ENCODE measurements at regions not wholly inside any gene's neighbourhood (a gene's known extent, or its start where the extent isn't known, plus 50 kb on each side); places are given as distances from the start of the nearest gene placed in this dataset.

GRCh38 chr2:42888321-42889245 lies 96.2 kb upstream of the HAAO start:
- DNase-seq = no peak

DNA sequence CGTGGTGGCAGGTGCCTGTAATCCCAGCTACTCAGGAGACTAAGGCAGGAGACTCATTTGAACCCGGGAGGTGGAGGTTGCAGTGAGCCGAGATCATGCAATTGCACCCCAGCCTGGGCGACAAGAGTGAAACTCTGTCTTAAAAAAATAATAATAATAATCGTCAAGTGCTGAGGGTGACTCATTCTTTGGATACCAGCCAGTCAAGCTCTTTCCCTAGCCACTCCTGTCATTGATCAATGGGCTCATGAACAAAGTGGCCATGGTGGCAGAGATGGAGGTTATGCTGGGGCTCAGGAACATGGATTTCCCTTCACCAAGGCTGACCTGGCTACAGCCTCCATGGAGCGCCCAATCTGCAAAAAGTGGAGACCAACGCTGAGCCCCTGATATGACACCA lies 94.5 kb upstream of the HAAO start:
- DNase-seq = no peak

- DNase-seq = no peak
These were observed 90.4 kb upstream of the HAAO start for GRCh38 chr2:42882756-42883155.

DNA sequence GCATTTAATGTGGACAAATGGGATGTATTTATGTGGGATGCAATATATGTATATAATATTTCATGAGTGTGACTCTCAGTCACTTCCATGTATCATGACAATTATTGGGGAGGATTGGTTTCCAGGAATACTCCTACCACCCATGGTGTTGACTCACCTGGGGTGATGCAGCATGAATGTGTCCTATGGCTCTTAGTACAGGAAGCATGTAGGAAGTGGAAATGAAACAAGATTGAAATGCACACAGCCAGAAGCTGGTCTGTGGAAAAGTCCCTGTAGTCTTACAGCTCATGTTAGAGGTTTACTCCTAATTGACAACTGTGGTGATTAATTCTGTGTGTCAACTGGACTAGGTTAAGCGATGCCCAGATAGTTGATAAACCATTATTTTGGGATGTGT lies 89.3 kb upstream of the HAAO start:
- DNase-seq = no peak

DNA sequence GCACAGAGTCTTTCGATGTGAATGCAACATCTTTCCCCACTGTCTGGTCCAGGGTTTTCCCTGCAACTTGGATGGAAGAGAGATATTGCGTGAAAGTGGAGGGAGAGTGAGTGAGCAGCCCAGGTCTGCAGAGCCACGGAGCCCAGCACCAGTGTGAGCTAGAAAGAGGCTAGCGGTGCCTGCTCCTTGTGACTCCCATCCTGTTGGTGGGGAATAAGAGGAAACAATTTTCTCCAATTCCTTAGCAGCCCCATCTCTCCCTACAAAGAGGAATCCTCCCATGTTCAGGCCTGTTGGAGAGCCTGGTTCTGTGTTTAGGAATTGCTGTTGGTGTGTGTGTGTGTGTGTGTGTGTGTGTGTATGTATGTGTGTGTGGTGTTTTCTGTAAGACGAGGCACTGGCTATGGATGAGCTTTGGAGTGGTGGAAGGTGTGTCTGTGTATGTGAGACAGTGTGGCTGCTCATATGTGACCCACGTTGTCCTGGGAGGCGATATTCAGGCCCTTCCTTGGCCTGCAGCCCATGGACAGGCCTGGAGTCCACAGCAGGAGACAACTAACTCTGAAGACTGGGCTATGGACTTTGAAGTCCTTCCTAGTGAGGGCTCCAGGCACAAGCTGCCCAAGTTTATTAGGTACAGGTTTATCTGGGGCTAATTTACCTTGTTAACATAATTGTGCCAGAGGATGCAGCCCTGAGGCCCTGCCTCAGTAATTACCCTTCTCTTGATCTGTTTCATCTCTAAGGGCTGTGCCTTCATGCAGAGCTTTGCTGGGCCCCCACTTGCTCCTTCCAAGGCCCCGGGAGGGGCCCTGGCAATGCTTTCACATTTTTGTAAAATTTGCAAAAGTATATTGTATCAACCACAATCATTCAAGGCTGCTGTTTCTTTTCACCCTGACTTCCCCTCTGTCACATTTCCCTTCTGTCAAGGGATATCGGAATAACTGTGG lies 88.6 kb upstream of the HAAO start:
- no peak for DNase-seq

DNA sequence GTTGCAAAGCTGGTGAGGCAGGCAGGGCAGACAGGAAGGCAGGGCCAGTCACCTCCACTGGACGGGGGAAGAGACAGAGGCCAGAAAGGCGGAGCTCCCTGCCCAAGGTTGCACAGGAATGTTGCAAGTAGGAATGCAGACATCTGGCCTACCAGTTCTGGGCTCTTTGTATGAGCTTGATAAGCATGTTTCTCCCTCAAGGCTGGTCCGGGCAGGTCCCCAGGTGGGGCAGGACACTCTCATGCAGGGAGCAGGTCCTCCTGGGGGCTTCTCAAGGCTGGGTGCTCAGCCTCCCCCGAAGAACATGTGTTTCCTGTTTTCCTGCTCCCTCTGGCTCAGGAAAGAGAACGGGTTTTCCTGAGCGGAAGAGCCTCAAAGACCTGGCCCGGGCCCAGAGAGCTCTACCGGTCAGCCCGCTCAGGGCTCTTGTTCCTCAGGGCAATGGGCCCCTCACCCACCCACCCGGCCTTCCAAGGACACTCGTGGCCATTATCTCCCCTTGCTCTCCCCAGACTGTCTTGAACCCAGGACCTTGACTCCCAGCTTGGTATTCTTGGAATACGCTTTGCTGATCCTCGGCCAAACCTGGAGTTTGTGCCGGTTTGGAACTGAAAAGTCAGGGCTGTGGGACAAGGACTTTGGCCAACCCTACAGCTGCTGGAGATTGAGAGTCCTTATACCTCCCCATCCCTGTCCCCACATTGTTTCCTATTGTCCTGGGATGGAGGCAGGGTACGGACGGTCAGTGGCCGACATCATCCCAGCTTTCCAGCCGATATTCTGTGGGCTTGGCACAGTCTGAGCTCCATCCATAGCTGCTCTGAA lies 87.7 kb upstream of the HAAO start:
- no peak for DNase-seq

GRCh38 chr2:42879121-42879705 lies 86.8 kb upstream of the HAAO start:
- DNase-seq = no peak

GRCh38 chr2:42878581-42878980 lies 86.2 kb upstream of the HAAO start:
- DNase-seq = peak; percentile 30

GRCh38 chr2:42877936-42878335 lies 85.6 kb upstream of the HAAO start:
- no peak for DNase-seq

- no peak for DNase-seq
These were observed 85.1 kb upstream of the HAAO start for GRCh38 chr2:42877511-42877910.

GRCh38 chr2:42876326-42876751 lies 84.0 kb upstream of the HAAO start:
- no peak for DNase-seq

DNA sequence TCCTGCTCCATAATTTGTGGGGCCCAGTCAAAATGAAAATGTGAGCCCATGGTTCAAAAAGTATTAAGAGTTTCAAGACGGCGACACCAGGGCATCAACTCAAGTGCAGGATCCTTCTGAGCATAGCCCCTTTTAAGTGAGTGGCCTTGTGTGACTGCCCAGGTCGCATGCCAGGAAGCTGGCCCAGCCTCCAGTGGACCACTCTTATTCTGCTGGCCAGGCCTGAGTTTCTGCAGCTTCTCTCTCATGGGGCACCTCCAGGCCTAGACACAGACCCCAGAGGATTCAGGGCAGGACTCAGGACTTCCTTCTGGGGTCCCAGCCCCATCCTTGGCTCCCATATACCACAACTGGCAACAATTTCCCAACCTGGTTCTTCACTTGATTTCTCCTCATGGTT lies 83.5 kb upstream of the HAAO start:
- DNase-seq = no peak

GRCh38 chr2:42874949-42875801 lies 82.8 kb upstream of the HAAO start:
- no peak for DNase-seq

DNA sequence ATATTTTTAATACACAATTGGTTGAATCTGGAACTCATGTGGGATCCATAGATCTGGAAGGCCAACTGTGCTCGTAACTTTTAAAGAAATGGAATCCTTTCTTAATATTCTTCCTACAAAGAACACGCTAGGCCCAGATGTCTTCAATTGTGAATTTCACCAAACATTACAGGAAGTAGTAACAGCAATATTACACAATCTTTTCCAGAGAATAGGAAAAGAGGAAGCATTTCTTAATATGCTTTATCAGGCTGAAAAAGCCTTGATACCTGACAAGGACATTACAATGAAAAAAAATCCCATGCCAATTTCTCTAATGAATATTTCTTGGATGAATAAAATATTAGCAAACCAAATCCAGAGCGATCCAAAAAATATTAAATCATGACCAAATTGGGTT lies 80.3 kb upstream of the HAAO start:
- no peak for DNase-seq

GRCh38 chr2:42871372-42871771 lies 79.0 kb upstream of the HAAO start:
- DNase-seq = no peak

DNA sequence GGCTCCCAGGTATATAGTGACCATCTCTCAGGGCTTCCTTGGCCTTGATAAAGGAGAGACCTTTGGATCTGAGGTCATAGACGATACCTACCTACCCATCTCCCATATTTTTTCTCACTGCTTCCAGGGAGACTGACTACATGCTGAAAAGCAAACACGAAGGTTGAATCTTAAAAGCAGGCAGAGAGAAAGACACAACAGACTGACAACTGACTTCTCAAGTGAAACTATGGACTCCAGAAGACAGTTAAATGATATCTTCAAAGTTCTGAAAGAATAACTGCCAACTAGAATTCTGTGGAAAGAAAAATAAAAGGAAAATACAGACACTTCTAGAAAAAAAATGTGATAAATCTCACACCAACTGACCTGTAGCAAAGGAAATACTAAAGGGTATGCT lies 76.5 kb upstream of the HAAO start:
- no peak for DNase-seq

DNA sequence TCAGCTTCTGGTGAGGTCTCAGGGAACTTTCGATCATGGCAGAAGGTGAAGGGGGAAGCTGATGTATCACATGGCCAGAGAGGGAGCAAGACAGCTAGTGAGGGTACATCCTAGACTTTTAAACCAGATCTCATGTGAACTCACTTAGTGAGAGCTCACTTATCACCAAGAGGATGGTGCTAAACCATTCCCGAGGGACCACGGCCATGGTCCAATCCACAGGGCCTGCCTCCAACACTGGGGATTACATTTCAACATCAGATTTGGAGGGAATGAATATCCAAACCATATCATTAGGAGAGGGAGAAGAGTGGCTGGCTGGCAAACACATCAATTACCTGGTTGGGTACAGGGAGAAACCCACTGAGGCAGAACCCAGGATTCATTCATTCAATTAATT lies 75.7 kb upstream of the HAAO start:
- no peak for DNase-seq

- DNase-seq = no peak
These were observed 75.0 kb upstream of the HAAO start for GRCh38 chr2:42867093-42868065.

- DNase-seq = no peak
These were observed 73.8 kb upstream of the HAAO start for GRCh38 chr2:42865884-42866881.

All from activated CD4-positive, alpha-beta T cell treated with anti-CD3 and anti-CD28 coated beads, Interleukin-10, Interleukin-2, amounts not matched to agents 100 ng/mL and 50 ng/mL, durations not matched to agents 16 hours and 8 hours (primary cell).